Activated T-helper 1 cell treated with anti-CD3 and anti-CD28 coated beads, Interleukin-12 subunit alpha, Interleukin-12 subunit beta, Interleukin-2, Interleukin-4 antibody, amounts not matched to agents 30 ng/mL and 10 ng/mL and 1 ng/mL, durations not matched to agents 14 hours and 24 hours and 36 hours (primary cell): ENCODE measurements at regions not wholly inside any gene's neighbourhood (a gene's known extent, or its start where the extent isn't known, plus 50 kb on each side); places are given as distances from the start of the nearest gene placed in this dataset.
"Not testable (repeated sequence)": the region's sequence is repeated elsewhere in the genome, so short reads cannot be mapped to it uniquely, and the experiment has no call there.

Experiments
- DNase-seq: peaks from one replicate; pipeline ENCODE4 v3.0.0; 2021; ENCODE audit warnings: low spot score
- H3K27ac Mint-ChIP-seq: one replicate; pipeline ENCODE4 v1.8.0; 2021; ENCODE audit warnings: mild to moderate bottlenecking, mixed read lengths
- H3K27me3 Mint-ChIP-seq: one replicate; pipeline ENCODE4 v1.8.0; 2022; ENCODE audit warnings: mild to moderate bottlenecking, moderate library complexity, mixed read lengths; ENCODE audit not compliant: insufficient read depth
- H3K36me3 Mint-ChIP-seq: one replicate; pipeline ENCODE4 v1.8.0; 2021; ENCODE audit warnings: low read depth, mixed read lengths
- H3K4me1 Mint-ChIP-seq: one replicate; pipeline ENCODE4 v1.8.0; 2021; ENCODE audit warnings: low read depth, mixed read lengths
- H3K4me3 Mint-ChIP-seq: one replicate; pipeline ENCODE4 v1.8.0; 2021; ENCODE audit warnings: mild to moderate bottlenecking, moderate library complexity, mixed read lengths
- H3K9me3 Mint-ChIP-seq: one replicate; pipeline ENCODE4 v1.8.0; 2021; ENCODE audit warnings: mixed read lengths
- intact Hi-C: fragments of 100-400 bp; cut with micrococcal nuclease; formaldehyde crosslinking; loops from one replicate; pipeline ENCODE4 v1.15.1; 2024

DNA sequence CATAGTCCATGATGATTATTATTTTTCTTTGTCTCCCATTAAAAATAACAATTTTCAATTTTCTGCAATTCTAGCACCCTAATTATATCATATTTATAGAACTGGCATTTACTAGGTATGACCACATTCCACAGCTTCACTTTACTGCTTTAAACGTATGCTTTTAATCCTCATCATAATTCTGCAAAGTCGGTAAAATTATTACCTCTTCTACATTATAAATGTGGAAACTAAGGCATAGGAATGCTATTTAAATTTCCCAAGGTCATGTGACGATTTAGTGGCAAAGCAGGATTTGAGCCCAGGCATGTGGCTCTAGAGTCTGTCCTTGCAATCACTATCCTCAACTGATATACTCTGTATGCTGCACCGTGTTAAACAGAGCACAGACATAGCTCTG lies 866.4 kb downstream of the EPHA4 start:
- no peak for DNase-seq
- no peak overlapping the region for H3K27ac Mint-ChIP-seq
- no peaks in the 10 kb centered on the region for H3K36me3 Mint-ChIP-seq
- no peak overlapping the region for H3K4me3 Mint-ChIP-seq
- no peaks in the 10 kb centered on the region for H3K27me3 Mint-ChIP-seq
- no peaks in the 10 kb centered on the region for H3K4me1 Mint-ChIP-seq
- intact Hi-C loops = no loop called here
- peaks cover 7% of the 10 kb centered on the region for H3K9me3 Mint-ChIP-seq

DNA sequence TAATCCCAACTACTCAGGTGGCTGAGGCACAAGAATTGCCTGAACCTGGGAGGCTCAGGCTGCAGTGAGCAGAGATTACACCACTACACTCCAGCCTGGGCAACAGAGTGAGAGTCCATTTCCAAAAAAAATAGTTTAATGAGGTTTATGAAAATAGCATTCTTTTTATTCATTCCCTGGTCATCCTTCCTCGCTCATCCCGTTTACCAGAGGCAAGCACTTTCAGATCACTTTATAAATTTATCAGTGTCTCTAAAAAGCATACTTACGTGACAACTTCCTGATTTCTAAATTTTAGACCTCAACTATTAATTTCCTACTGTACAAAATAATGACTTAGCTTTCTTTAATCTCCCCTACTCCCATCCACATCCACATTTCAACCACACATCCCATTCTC lies 864.8 kb downstream of the EPHA4 start:
- DNase-seq = no peak
- intact Hi-C loops = no loop called here

DNA sequence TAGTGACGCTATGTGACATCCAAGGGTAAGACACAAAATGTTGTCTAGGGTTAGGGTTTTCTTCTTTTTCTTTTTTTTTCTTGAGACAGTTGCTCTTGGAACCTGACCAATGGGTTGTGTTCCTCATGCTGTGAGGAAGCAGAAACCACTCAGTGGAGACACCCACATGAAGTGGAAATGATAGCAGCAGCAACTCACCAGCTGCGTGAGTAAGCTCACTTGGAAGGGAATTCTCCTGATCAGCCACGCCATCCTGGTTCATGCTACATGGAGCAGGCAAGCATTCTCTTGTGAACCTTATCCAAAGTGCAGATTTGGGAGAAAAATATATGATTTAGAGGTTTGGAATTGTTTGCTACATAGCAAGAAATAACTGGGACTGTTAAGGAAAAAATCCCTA lies 863.7 kb downstream of the EPHA4 start:
- H3K27ac Mint-ChIP-seq = no peak overlapping the region
- H3K27me3 Mint-ChIP-seq = no peaks in the 10 kb centered on the region
- no peak overlapping the region for H3K4me3 Mint-ChIP-seq
- intact Hi-C loops = no loop called here
- no peaks in the 10 kb centered on the region for H3K4me1 Mint-ChIP-seq
- DNase-seq = no peak
- no peaks in the 10 kb centered on the region for H3K9me3 Mint-ChIP-seq
- H3K36me3 Mint-ChIP-seq = no peaks in the 10 kb centered on the region

More for the DNA sequence above, 864.8 kb downstream of the EPHA4 start:
- no peaks in the 10 kb centered on the region for H3K27me3 Mint-ChIP-seq
- H3K27ac Mint-ChIP-seq = no peak overlapping the region
- no peak overlapping the region for H3K4me3 Mint-ChIP-seq
- no peaks in the 10 kb centered on the region for H3K4me1 Mint-ChIP-seq
- no peaks in the 10 kb centered on the region for H3K36me3 Mint-ChIP-seq
- H3K9me3 Mint-ChIP-seq = no peaks in the 10 kb centered on the region

DNA sequence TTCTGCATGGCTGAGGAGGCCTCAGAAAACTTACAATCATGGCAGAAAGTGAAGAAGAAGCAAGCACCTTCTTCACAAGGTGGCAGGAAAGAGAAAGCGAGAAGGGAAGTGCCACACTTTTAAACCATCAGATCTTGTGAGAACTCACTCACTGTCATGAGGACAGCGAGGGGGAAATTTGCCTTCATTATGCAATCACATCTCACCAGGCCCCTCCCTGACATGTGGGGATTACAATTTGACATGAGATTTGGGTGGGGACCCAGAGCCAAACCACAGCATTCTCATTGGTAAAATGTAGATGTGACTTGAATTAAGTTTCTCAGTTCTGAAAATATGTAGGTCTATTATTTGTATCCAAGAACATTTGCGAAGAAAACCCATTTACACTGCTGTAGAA lies 854.8 kb downstream of the EPHA4 start:
- no peak overlapping the region for H3K27ac Mint-ChIP-seq

DNA sequence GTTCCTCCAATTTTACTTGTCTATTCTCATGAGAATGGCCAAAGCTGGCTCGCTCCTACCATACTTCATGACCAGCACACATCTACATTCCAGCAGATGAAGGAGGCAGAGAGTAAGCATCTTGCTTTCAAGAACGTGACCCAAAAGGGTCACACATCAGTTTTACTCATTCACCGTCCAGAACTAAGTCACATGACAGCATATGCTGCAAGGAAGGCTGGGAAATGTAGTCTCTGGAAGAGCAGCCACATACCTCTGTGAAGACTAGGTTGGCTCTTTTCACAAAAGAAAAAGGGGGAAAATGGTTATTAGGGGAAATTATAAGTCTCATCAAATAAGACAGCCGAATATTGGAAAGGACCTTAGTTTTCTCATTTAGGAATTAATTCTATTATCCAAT lies 835.3 kb downstream of the EPHA4 start:
- DNase-seq = no peak
- H3K27me3 Mint-ChIP-seq = peaks cover 2% of the 10 kb centered on the region
- intact Hi-C loops = no loop called here
- H3K9me3 Mint-ChIP-seq = no peaks in the 10 kb centered on the region
- H3K27ac Mint-ChIP-seq = no peak overlapping the region
- H3K4me3 Mint-ChIP-seq = no peak overlapping the region
- H3K4me1 Mint-ChIP-seq = no peaks in the 10 kb centered on the region
- H3K36me3 Mint-ChIP-seq = no peaks in the 10 kb centered on the region

More for the DNA sequence above, 854.8 kb downstream of the EPHA4 start:
- Mint-ChIP-seq H3K36me3 (no peaks in the 10 kb centered on the region), H3K4me3 (no peak overlapping the region), H3K4me1 (no peaks in the 10 kb centered on the region), H3K27me3 (peaks cover 2% of the 10 kb centered on the region), H3K9me3 (no peaks in the 10 kb centered on the region)
- DNase-seq = no peak
- intact Hi-C loops = no loop called here

DNA sequence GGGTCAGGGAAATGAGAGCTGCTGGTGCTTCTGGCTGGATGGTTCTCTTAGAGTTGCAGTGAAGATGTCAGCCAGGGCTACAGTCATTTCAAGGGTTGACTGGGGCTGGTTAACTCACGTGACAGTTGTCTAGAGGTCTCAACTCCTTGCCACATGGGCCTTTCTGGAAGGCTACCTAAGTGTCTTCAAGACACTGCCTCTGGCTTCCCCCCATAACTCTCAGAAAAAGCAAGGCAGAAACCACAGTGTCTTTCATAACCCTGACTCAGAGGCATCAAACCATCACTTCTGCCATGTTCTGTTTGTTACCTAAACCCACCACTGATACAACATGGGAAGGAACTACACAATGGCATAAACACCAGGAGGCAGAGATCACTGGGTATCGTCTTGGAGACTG lies 828.9 kb downstream of the EPHA4 start:
- no peaks in the 10 kb centered on the region for H3K9me3 Mint-ChIP-seq

DNA sequence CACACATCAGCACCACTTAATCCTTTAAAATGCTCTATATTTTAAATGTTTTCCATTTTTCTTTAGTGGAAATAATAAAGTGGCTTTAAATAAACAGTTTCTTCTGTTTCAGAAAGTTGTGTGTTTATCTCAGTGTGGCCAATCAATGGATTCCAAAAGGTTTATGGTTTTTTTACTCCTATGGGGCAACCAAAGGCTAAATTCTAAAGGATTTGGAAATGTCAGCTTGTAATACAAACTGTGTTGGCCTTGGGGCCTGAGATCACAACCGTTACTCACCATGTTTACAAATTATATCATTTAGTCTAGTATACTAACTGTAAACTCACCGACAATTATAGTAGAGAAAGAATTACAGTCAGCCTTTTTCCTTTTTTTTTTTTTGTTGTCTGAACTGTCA lies 827.2 kb downstream of the EPHA4 start:
- H3K4me3 Mint-ChIP-seq = no peak overlapping the region
- intact Hi-C loops = no loop called here
- H3K9me3 Mint-ChIP-seq = no peaks in the 10 kb centered on the region
- H3K27ac Mint-ChIP-seq = no peak overlapping the region
- no peaks in the 10 kb centered on the region for H3K36me3 Mint-ChIP-seq
- no peaks in the 10 kb centered on the region for H3K27me3 Mint-ChIP-seq
- DNase-seq = no peak
- no peaks in the 10 kb centered on the region for H3K4me1 Mint-ChIP-seq

More for the DNA sequence above, 828.9 kb downstream of the EPHA4 start:
- no peak for DNase-seq
- intact Hi-C loops = no loop called here
- Mint-ChIP-seq H3K27ac (no peak overlapping the region), H3K27me3 (peaks cover 2% of the 10 kb centered on the region), H3K36me3 (no peaks in the 10 kb centered on the region), H3K4me1 (no peaks in the 10 kb centered on the region), H3K4me3 (no peak overlapping the region)

DNA sequence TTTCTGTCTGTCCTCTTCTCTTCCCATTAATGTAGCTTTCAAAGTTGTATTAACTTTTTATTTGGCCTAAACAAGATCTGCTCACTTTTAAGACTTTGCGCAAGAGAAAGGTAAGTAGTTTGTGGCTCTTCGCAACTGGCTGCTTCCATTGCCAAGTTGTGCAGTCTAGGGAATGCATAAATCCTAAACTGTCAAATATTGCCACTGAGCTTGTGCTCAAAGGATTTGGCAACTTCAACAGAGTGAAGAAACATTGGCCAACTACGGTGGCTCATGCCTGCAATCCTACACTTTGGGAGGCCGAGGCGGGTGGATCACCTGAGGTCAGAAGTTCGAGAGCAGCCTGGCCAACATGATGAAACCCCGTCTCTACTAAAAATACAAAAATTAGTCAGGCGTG lies 826.4 kb downstream of the EPHA4 start:
- Mint-ChIP-seq H3K9me3 (no peaks in the 10 kb centered on the region), H3K27me3 (no peaks in the 10 kb centered on the region), H3K4me1 (no peaks in the 10 kb centered on the region), H3K36me3 (no peaks in the 10 kb centered on the region), H3K4me3 (no peak overlapping the region), H3K27ac (no peak overlapping the region)
- intact Hi-C loops = no loop called here
- no peak for DNase-seq

DNA sequence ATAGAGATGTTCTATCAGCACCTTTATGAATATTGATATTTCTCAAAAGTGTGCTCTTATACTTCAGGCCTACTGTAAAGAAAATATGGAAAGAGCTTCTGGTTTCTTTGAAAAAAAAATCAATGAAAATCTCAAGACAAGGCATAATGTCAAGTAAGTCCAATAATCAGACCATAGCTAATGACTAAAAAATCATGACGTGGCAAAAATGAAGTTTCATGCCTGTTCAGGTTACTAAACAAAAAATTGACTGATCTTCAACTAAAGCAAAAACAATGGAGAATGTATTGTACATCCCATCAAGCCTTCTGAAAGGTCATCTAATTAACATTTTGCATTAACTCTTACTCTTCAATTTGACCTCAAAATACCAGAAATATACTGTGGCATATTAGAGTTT lies 824.4 kb downstream of the EPHA4 start:
- H3K4me3 Mint-ChIP-seq = no peak overlapping the region
- intact Hi-C loops = no loop called here
- no peaks in the 10 kb centered on the region for H3K9me3 Mint-ChIP-seq
- no peaks in the 10 kb centered on the region for H3K4me1 Mint-ChIP-seq
- H3K36me3 Mint-ChIP-seq = no peaks in the 10 kb centered on the region
- H3K27ac Mint-ChIP-seq = no peak overlapping the region
- no peaks in the 10 kb centered on the region for H3K27me3 Mint-ChIP-seq
- DNase-seq = no peak

DNA sequence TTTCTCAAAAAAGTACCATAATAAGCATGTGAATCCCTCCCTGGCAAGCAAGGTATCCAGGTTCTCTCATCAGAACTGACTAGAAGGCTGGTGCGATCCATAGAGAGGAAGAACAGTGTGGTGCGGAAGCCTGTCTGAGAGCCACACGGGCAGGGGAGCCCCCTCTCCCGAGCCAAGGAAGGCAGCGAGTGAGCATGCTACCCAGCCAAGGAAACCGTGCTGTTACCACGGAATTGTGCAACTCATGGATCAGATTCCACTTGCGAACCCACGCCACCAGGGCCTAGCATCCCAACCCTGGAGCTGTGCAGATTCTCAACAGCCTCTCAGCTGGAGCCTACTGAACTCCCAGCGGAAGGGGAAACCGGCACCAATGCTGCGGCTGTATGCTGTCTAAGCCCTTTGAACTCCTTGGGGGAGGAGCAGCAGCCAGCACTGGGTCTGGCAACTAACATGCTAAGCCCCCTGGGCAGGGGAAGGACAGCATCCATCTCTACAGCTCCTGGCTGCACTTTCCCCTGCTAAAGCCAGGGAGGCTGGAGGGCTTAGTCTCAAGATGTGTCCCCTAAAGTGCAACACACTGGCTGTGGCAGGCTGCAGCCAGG lies 823.1 kb downstream of the EPHA4 start:
- no peak for DNase-seq
- intact Hi-C loops = no loop called here
- H3K4me1 Mint-ChIP-seq = no peaks in the 10 kb centered on the region
- no peaks in the 10 kb centered on the region for H3K36me3 Mint-ChIP-seq
- no peak overlapping the region for H3K4me3 Mint-ChIP-seq
- H3K27me3 Mint-ChIP-seq = no peaks in the 10 kb centered on the region
- no peak overlapping the region for H3K27ac Mint-ChIP-seq
- H3K9me3 Mint-ChIP-seq = no peaks in the 10 kb centered on the region

DNA sequence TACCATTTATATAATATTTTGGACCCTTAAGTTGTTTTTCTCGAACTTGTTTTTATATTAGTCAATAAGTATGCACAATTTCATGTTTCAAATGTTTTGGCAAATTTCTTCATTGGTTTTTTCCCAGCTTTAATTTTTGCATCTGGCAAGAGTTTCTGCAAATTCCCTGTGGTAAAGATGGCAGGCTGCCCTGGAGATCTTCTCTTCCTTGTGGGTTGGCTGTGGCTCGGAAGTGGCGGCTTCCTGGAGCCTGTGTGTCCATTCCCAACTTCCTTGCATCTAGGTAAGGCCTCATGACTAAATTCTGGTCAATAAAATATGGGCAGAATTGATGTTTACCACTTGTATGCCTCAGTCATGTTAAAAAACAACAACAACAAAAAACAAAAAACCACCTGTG lies 818.6 kb downstream of the EPHA4 start:
- DNase-seq = no peak
- H3K27me3 Mint-ChIP-seq = no peaks in the 10 kb centered on the region
- no peak overlapping the region for H3K4me3 Mint-ChIP-seq
- H3K36me3 Mint-ChIP-seq = no peaks in the 10 kb centered on the region
- H3K4me1 Mint-ChIP-seq = no peaks in the 10 kb centered on the region
- H3K27ac Mint-ChIP-seq = no peak overlapping the region
- H3K9me3 Mint-ChIP-seq = no peaks in the 10 kb centered on the region
- intact Hi-C loops = no loop called here

DNA sequence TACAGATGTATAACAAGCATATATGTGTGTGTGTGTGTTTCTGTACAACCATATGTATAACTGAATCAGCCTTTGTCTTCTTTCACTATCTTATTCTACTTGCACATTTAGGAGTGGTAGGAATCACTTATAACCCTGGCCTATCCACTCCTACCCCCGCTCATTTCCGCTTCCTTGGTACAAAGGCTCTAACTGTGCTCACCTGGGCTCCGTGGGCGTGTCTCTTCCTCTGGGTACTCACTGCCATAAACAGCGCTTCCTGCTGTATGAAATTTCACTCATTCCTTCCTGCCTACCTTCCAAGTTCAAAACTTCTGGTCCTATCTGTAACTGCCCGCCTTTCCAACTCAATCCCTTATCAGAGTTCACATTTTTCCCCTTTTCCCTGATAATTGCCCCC lies 815.5 kb downstream of the EPHA4 start:
- no peaks in the 10 kb centered on the region for H3K4me1 Mint-ChIP-seq
- no peaks in the 10 kb centered on the region for H3K27me3 Mint-ChIP-seq
- no peaks in the 10 kb centered on the region for H3K36me3 Mint-ChIP-seq
- H3K9me3 Mint-ChIP-seq = no peaks in the 10 kb centered on the region
- no peak overlapping the region for H3K4me3 Mint-ChIP-seq
- intact Hi-C loops = no loop called here
- no peak for DNase-seq
- no peak overlapping the region for H3K27ac Mint-ChIP-seq

DNA sequence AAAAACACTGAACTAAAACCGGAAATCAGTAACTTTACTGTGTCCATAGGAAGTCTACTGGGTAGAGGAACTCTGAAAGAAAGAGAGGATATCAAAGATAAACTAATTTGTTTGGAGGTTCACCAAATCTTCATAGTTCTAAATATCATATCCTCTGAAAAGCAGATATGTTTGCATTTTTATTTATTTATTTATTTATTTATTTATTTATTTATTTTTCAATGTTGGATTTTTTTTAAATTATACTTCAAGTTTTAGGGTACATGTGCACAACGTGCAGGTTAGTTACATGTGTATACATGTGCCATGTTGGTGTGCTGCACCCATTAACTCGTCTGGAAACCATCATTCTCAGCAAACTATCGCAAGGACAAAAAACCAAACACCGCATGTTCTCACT lies 813.7 kb downstream of the EPHA4 start:
- H3K27me3 Mint-ChIP-seq, H3K36me3 Mint-ChIP-seq, intact Hi-C loops, H3K4me1 Mint-ChIP-seq, DNase-seq, H3K27ac Mint-ChIP-seq, H3K9me3 Mint-ChIP-seq, H3K4me3 Mint-ChIP-seq: not testable (repeated sequence)

DNA sequence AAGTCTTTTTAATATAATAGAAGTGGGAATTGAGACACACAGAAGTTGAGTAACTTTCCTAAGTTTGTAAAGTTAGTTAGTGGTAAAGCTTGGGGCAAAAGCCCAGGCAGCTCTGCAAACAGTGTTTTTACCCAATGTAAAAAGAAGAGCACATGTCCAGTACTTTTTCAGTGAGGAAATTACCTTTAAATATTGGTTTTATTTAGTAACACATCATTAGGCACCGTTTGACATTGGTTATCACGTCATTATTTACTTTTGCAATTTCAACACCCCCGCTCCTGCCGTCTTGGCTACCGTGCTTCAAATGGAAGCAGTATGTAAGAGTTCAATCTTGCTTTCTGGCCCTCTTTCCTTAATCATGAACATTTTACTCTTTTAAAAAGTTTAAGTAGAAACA lies 807.9 kb downstream of the EPHA4 start:
- intact Hi-C loops = no loop called here
- Mint-ChIP-seq H3K4me3 (no peak overlapping the region), H3K27me3 (no peaks in the 10 kb centered on the region), H3K27ac (no peak overlapping the region), H3K9me3 (no peaks in the 10 kb centered on the region), H3K4me1 (no peaks in the 10 kb centered on the region), H3K36me3 (no peaks in the 10 kb centered on the region)
- no peak for DNase-seq
